Suprapubic skin (tissue), 4 donors: ENCODE measurements at regions not wholly inside any gene's neighbourhood (a gene's known extent, or its start where the extent isn't known, plus 50 kb on each side); places are given as distances from the start of the nearest gene placed in this dataset.

Experiments used
- CTCF ChIP-seq, 2 donors: fragments of 200-600 bp in 1 of 2; fragments of 450-650 bp in 1 of 2; sonication (generic) in 1 of 2; IDR thresholded peaks; one replicate each; pipeline ENCODE4 v1.5.1; 2016 to 2019; ENCODE audit warnings: antibody characterized with exemption in 2 of 2, mild to moderate bottlenecking in 1 of 2, moderate library complexity in 1 of 2
- EP300 ChIP-seq: sonication (generic); formaldehyde crosslinking; IDR thresholded peaks from one replicate; pipeline ENCODE4 v1.6.1; 2017; ENCODE audit warnings: antibody characterized with exemption
- POLR2A ChIP-seq, 2 donors: fragments of 450-650 bp; IDR thresholded peaks; one replicate each; pipeline ENCODE4 v1.6.1; 2017; ENCODE audit warnings: antibody characterized with exemption in 2 of 2, mild to moderate bottlenecking in 2 of 2, moderate library complexity in 2 of 2
- POLR2AphosphoS5 ChIP-seq, 3 donors: sonication (generic); formaldehyde crosslinking; IDR thresholded peaks; one replicate each; pipeline ENCODE4 v1.6.1; 2017; ENCODE audit warnings: antibody characterized with exemption in 3 of 3

DNA sequence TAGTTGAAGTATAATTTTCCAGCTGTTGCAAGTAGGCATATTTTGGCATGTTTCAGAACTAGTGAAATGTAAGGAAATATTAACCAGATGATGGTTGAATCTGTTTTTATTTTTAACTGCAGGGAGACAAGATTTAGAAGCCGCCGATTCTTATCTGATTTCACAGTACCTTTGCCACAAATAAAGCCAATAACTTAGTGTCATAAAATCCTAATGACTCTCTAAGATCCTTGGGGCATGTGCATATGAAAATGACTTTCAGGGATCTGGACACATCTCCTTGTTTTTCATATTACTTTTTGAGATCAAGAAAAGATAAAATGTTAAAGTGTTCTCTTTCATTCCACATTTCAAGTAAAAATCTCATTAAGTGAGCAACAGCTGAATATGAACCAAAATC is 125.8 kb upstream of the CNTLN start:
- TF ChIP-seq CTCF (IDR thresholded peaks at IDR 0.05) (no peak), POLR2A (IDR thresholded peaks at IDR 0.05) (no peak), POLR2AphosphoS5 (IDR thresholded peaks at IDR 0.05) (no peak), EP300 (no peak)
